Glutamatergic neuron (in vitro differentiated cells): ENCODE measurements at regions not wholly inside any gene's neighbourhood (a gene's known extent, or its start where the extent isn't known, plus 50 kb on each side); places are given as distances from the start of the nearest gene placed in this dataset.

Experiments
- DNase-seq: peaks from one replicate; pipeline ENCODE4 v3.0.0; 2022
- H3K27ac Mint-ChIP-seq: one replicate; pipeline ENCODE4 v1.8.0; 2020; ENCODE audit warnings: mild to moderate bottlenecking, mixed read lengths, inconsistent platforms; ENCODE audit not compliant: unreplicated experiment
- H3K27me3 Mint-ChIP-seq: one replicate; pipeline ENCODE4 v1.8.0; 2020; ENCODE audit warnings: mild to moderate bottlenecking, moderate library complexity, mixed read lengths, inconsistent platforms; ENCODE audit not compliant: unreplicated experiment
- H3K36me3 Mint-ChIP-seq: one replicate; pipeline ENCODE4 v1.8.0; 2020; ENCODE audit warnings: mild to moderate bottlenecking, mixed read lengths, inconsistent platforms; ENCODE audit not compliant: unreplicated experiment
- H3K4me1 Mint-ChIP-seq: one replicate; pipeline ENCODE4 v1.8.0; 2020; ENCODE audit warnings: mild to moderate bottlenecking, low read depth, mixed read lengths, inconsistent platforms; ENCODE audit not compliant: unreplicated experiment
- H3K4me3 Mint-ChIP-seq: one replicate; pipeline ENCODE4 v1.8.0; 2020; ENCODE audit warnings: mild to moderate bottlenecking, mixed read lengths, inconsistent platforms; ENCODE audit not compliant: unreplicated experiment
- H3K9me3 Mint-ChIP-seq: one replicate; pipeline ENCODE4 v1.8.0; 2020; ENCODE audit warnings: mild to moderate bottlenecking, moderate library complexity, mixed read lengths, inconsistent platforms; ENCODE audit not compliant: unreplicated experiment
- TF ChIP-seq, protein P1 (sequence below): fragments of 200-600 bp; sonication (generic); IDR thresholded peaks from one replicate; pipeline ENCODE4 v1.5.0; 2021; ENCODE audit not compliant: partially characterized antibody, unreplicated experiment

DNA sequence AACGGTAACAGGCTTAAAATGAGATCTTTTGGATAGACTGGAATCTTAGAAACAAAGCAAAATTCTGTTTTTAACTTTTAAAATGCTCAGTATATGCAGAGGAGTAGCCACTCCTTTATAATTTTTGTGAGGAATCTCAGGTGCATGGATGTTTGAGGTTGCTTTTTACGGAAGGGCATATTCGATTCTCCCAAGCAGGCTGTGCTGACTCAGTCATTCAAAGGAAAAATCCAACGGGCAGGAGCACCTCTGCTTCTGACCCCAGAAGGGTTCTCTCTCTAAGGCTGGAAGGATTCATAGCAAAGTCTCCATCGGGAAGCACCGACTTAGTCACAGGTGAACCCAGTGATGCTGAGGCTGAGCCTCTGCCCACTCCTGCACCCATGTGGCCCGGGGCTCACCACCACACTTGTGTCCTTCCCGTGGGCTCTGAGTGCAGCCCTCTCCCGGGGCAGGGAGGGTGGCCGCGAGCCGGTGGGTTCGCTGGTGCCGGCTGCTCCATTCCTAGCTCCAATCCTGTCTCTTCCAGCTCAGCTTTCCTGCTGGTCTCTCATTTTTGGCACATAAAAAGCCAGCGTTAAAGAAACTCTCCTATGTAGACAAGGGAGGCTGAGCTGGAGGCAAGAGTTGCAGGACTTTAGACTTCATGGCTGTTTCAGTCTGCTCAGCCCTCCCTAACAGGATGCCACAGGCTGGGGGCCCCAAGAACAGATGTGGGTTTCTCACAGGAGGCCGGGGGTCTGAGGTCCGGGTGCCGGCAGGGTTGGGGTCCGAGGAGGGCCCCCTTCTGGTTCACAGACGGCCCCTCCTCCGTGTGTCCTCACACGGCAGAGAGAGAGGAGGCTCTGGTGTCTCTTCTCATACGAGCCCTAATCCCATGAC is 135.6 kb upstream of the LPCAT1 start:
- H3K27me3 Mint-ChIP-seq: peaks cover 9% of the 10 kb centered on the region
- H3K4me3 Mint-ChIP-seq: no peak overlapping the region
- H3K9me3 Mint-ChIP-seq: peaks cover 11% of the 10 kb centered on the region
- H3K27ac Mint-ChIP-seq: no peak overlapping the region
- no peaks in the 10 kb centered on the region for H3K36me3 Mint-ChIP-seq
- TF ChIP-seq, protein P1, sequence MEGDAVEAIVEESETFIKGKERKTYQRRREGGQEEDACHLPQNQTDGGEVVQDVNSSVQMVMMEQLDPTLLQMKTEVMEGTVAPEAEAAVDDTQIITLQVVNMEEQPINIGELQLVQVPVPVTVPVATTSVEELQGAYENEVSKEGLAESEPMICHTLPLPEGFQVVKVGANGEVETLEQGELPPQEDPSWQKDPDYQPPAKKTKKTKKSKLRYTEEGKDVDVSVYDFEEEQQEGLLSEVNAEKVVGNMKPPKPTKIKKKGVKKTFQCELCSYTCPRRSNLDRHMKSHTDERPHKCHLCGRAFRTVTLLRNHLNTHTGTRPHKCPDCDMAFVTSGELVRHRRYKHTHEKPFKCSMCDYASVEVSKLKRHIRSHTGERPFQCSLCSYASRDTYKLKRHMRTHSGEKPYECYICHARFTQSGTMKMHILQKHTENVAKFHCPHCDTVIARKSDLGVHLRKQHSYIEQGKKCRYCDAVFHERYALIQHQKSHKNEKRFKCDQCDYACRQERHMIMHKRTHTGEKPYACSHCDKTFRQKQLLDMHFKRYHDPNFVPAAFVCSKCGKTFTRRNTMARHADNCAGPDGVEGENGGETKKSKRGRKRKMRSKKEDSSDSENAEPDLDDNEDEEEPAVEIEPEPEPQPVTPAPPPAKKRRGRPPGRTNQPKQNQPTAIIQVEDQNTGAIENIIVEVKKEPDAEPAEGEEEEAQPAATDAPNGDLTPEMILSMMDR: no peak
- no peak for DNase-seq
- peaks cover 9% of the 10 kb centered on the region for H3K4me1 Mint-ChIP-seq

DNA sequence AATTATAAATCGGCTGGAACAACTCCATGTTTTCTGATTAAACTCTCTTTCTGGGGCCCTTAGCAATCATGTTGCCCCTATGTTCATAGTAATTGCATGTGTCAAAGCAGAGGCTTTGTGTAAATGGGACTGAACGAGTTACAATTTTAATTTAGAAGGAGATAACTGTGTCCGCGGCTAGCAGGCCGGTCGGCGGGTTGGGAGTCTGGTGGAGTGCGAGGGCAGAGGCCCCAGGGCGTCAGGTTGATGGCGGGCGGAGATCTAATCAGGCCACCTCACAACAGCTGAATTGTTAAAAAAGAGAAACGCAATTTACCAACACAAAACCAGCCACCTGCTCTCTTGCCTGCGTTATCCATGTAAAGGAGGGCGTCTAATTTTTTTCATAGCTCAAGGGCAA is 134.9 kb upstream of the LPCAT1 start:
- H3K4me1 Mint-ChIP-seq: peaks cover 9% of the 10 kb centered on the region
- TF ChIP-seq, protein P1: no peak
- peaks cover 11% of the 10 kb centered on the region for H3K9me3 Mint-ChIP-seq
- peaks cover 9% of the 10 kb centered on the region for H3K27me3 Mint-ChIP-seq
- no peak overlapping the region for H3K27ac Mint-ChIP-seq
- no peaks in the 10 kb centered on the region for H3K36me3 Mint-ChIP-seq
- DNase-seq: no peak
- no peak overlapping the region for H3K4me3 Mint-ChIP-seq

DNA sequence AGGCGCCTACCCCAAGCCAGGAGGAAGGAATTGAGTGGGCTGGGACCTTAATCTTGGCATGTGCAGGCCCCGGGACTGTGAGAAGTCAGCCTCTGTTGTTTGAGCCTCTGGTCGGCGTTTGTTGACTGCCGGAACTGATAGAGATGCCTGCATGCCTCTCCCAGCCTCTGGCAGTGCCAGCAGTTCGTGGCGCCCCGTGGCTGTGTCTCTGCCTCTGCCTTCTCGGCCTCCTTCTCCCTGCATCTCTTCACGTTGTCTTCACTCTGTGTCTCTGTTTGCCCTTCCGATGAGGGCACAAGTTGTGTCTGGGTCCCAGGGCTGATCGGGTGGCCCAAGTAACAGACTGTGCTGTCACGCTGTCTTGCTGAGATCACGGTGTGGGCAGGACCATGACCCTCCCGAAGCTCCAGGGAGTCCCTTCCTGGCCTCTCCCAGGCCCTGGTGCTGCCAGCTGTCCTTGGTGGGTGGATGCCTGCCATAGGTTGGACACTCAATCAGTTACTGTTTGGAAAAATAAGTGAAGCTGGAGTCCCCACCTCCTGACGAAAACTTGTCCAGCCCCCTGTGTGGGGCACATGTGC is 133.5 kb upstream of the LPCAT1 start:
- no peak overlapping the region for H3K4me3 Mint-ChIP-seq
- no peak overlapping the region for H3K27ac Mint-ChIP-seq
- no peak for DNase-seq
- TF ChIP-seq, protein P1: no peak
- peaks cover 6% of the 10 kb centered on the region for H3K4me1 Mint-ChIP-seq
- no peaks in the 10 kb centered on the region for H3K36me3 Mint-ChIP-seq
- H3K27me3 Mint-ChIP-seq: peaks cover 8% of the 10 kb centered on the region
- peaks cover 11% of the 10 kb centered on the region for H3K9me3 Mint-ChIP-seq

DNA sequence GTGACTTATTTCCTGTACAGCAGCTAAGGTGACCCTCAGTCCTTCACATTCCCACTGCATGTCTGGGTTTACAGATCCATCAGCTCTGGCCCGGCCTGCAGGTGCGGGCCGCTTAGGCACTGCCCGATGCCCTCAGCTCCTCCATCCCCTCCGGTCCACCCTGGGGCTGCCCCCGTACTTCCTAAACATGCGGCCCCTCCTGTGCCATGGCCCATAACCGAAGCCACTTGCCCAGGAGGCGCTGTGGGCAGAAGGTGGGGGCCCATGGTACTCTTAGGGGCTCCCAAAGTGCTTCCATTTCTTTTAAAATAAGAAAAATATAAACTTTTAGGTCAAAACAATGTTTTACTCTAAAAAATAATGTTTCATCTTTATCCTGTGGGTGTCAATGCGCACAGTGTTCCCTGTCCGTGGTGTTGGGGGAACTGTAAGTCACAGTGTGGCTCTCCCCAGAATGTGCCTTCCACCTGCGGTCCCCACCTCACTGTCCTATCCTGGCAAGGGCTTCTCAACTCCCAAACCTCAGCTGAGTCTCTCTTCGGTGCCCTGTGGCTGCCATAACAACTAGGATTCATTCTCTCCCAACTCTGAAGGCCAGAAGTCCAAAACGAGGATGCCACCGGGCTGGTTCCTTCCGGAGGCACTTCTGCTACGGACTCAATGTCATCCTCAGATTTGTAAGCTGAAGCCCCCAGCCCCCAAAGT is 132.7 kb upstream of the LPCAT1 start:
- H3K4me3 Mint-ChIP-seq: no peak overlapping the region
- peaks cover 6% of the 10 kb centered on the region for H3K4me1 Mint-ChIP-seq
- H3K27ac Mint-ChIP-seq: no peak overlapping the region
- DNase-seq: no peak
- peaks cover 11% of the 10 kb centered on the region for H3K9me3 Mint-ChIP-seq
- TF ChIP-seq, protein P1: no peak
- H3K36me3 Mint-ChIP-seq: no peaks in the 10 kb centered on the region
- peaks cover 9% of the 10 kb centered on the region for H3K27me3 Mint-ChIP-seq
